Stimulated activated CD4-positive, alpha-beta T cell treated with anti-CD3 and anti-CD28 coated beads, Interleukin-12 subunit alpha, Interleukin-12 subunit beta, amount 100 ng/mL, for 24 hours (primary cell): ENCODE measurements at regions not wholly inside any gene's neighbourhood (a gene's known extent, or its start where the extent isn't known, plus 50 kb on each side); places are given as distances from the start of the nearest gene placed in this dataset.

ENCODE experiments used
- DNase-seq, 2 experiments: peaks; one replicate each; pipeline ENCODE4 v3.0.0-alpha.2; 2020; ENCODE audit warnings: low read depth in 2 of 2

DNA sequence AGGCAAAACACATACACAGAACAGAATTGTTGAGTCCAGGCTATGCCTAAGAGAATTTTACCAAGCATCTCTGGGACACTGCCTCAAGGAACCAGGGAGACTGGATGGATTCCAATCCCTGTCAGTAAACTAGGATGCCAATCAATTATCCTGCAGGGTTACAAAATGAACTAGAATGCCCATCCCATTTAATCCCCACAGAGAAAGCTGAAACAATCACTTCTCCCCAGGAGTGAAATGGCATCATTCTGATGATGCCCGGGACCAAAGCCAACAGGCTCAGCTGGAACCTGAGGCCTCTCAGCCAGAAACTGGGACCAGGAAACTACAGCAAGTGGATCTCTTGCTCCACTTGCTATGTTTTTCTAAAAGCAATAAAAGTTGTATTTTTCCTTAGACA lies 130.0 kb upstream of the TJP1 start:
- no peak for DNase-seq

DNA sequence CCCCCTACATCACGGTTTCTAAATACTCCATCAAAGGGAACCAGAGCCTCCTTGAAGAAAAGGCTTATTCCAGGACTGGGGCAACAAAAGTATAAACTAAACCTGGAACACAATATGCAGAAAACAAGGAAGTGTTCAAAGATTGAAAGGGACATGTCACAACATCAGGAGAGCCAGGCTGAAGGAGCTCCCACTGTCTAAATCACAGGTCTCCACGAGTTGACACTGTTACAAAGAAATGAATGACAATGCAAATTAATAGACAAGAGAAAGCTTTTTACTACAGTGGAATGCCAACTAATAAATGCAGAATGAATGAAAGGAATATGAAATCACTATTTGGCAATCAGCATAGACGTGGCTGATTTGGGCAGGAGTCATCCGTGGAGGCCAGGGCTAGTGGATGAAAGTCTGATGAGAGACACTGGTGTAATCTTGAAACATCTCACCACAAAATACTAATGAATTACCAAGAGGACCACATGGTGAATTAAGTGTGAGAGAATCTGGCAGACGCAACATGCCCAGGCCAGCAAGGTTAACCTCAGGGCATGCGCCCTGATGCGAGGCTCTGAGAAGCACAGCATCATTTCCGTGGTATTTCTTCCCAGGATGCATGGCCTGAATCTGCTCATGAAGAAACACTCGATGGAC lies 123.8 kb upstream of the TJP1 start:
- no peak for DNase-seq

GRCh38 chr15:29944925-29945324 lies 122.7 kb upstream of the TJP1 start:
- no peak for DNase-seq

GRCh38 chr15:29942548-29942947 lies 120.3 kb upstream of the TJP1 start:
- DNase-seq, result no peak

GRCh38 chr15:29942143-29942542 lies 119.9 kb upstream of the TJP1 start:
- DNase-seq, result no peak

DNA sequence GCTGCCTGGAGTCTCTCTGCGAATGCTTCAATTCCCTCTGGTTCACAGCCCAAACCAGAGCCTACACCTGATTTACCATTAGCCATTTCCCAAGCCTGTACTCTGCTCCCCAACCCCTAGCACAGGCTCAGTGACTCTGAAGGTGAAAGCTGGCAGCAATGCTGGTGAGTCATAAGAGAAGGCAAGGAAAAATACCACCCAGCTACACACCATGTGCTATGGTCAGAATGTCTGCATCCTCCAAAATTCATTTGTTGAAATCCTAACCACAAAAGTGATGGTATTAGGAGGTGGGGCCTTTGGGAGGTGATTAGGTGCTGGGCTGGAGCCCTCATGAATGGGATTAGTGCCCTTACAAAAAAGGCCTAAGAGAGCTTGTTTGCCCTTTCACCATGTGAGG lies 117.1 kb upstream of the TJP1 start:
- DNase-seq, result no peak

GRCh38 chr15:29938361-29939335 lies 116.4 kb upstream of the TJP1 start:
- no peak for DNase-seq

GRCh38 chr15:29937956-29938355 lies 115.7 kb upstream of the TJP1 start:
- DNase-seq, result no peak

GRCh38 chr15:29936353-29937049 lies 114.2 kb upstream of the TJP1 start:
- DNase-seq, result no peak

- no peak for DNase-seq
These were observed 113.2 kb upstream of the TJP1 start for GRCh38 chr15:29935296-29936004.

- DNase-seq, result no peak
These were observed 112.0 kb upstream of the TJP1 start for GRCh38 chr15:29934251-29934650.

DNA sequence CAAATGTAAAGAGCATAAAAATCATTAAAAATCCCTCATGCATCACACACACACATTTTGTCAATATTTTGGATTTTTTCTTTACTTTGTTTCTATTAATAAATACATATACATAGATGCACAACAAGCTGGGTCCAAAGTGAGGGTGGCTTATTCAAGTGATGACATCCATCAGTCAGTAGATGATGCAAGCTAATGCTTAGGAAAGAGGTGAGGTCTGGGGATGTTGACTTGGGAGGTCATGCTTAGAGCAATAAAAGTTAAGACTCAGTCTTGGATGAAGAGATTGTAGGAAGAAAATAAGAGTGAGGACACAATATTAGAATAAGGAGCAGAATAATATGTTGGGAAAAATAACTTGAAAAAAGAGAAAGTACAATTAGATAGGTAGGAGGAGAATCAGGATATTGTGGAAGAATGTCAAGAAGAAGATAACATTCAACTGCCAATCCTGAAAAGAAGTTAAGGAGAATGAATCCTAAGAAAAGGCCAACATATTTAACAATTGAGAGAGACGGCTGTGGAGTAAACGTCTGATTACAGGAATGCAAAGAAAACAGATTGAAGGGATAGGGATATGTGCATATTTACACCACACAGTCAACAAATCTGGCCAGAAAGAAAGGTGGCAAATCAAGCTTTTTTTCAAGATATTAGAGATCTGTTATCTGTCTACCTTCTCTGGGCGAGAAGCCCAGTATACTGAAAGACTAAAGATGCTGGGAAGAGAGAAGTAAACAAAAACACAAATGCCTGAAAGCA lies 111.0 kb upstream of the TJP1 start:
- no peak for DNase-seq

DNA sequence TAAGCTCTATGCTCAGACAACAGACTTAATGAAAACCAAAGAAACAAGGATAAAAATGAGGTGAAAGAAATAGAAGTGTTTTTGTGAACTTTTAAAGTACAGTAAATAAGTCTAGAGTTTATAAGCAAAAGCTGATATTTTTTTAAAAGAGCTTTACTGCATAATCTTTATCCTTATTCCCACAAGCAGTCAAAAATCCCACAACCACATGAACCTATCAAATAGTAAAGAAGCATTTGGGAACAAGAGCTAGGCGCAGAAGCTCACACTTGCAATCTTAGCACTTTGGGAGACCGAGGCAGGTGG lies 103.8 kb upstream of the TJP1 start:
- DNase-seq, result no peak

DNA sequence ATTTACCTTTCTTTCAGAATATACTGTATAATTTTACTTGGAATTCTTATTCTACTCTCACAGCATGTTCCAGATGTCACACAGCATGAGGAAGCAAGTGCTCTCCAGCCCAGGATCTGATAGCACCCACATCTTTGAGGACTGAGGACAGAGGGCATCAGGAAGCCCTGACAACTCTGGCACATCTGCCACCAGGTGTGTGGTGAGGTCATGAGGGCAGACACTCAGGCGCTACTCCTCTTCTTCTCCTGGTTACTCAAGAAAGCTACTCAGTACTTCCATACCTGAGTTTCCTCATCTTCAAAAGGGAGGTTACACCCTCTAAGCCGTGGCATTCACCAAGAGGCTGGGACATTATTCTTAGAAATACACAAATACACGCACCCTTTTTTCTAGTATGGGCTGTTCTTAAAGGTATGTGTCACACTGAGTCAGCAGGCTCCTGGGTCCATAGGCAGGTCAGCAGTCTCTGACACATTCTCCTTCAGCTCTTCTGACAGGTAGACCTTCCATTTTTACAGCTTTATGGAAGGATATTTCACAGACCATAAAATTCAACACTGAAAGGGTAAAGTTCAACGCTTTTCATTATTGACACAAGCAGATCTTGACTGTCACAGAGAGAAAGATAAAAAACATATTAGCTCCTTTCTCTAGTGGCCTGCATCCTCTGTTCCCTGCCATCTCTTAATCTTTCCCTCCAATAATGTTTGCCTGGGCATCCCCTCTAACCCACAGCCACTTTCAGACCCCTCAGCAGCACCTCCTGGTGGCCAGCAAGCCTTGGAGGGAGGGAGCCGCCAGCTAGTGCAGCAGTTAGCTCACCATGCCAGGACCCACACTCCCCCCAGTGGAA lies 103.2 kb upstream of the TJP1 start:
- DNase-seq, result peak in 1 of 2 experiments; percentile 28

DNA sequence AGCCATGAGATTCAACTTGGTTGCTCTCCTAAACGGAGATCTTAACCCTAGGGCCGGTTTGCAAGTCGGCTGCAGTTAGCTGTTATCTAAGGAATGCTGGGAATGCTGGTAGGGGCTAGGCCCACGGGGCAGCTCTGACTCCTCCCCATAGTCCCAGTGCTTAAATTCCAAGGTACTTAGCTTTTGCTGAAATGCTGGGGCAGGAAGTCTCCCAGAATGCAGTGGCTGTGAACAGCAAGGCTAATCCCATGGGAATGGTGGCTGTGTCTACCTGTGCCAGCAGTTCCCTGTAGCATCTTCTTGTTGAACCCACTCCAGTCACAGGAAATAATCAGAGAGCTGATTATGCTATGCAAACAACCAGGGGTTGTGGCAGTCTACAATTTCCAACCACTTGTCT lies 102.5 kb upstream of the TJP1 start:
- DNase-seq, result no peak

DNA sequence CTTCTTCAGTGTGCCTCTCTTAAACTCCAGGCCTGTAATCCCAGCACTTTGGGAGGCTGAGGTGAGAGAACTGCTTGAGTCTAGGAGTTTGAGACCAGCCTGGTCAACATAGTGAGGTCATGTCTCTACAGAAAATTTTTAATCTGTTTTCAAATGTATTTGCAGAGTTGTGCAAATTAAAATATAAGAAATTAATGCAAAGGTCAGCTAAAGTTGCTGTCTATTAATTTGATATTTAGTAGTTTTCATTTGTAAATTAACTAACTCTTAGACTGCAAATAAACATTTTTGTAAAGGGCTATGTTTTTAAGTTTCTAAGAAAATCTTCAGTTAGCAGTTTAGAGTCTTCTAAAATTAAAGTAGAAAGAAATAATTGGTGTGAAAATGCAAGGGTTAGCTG lies 99.9 kb upstream of the TJP1 start:
- no peak for DNase-seq

DNA sequence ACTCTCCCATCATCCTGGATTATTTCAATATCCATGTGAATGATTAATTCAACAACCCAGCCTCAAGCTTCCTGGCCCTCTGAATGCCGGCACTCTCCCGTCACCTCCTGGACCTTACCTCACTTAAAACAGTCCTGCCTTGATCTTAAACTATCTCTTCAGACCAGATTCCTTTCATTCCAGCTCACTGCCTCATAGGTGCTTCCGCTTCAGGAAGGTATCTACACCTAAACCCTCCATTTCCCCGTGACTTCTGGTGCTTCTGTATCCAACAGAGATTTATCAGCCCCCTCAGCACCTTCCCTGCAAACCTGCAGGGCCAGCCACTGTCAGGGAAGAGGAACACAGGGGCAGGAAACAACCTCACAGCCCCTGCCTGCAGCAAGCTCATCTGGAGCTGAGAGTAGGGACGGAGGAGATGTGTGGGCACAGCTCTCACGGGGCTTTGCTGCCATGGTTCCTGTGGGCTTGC lies 98.9 kb upstream of the TJP1 start:
- no peak for DNase-seq

GRCh38 chr15:29920515-29920914 lies 98.2 kb upstream of the TJP1 start:
- no peak for DNase-seq

GRCh38 chr15:29919380-29919881 lies 97.2 kb upstream of the TJP1 start:
- no peak for DNase-seq
